Posterior vena cava (tissue), 2 donors: ENCODE measurements at regions not wholly inside any gene's neighbourhood (a gene's known extent, or its start where the extent isn't known, plus 50 kb on each side); places are given as distances from the start of the nearest gene placed in this dataset.
A peak's percentile ranks its signal among the peaks of the same experiment; 100 is the strongest.

ENCODE experiments used
- DNase-seq: peaks from one replicate; pipeline ENCODE4 v3.0.0-alpha.2; 2020; ENCODE audit warnings: low spot score
- intact Hi-C, 2 donors: fragments of 100-400 bp; cut with DNase I; formaldehyde crosslinking; loops; one replicate each; pipeline versions ENCODE4 v1.14.1 to v1.14.2; 2022 to 2023
- donor health status: DM: yes; HTN: yes; CAD: no.
- donor health status: DM: yes; HTN: yes; CAD: no.

GRCh38 chr21:14903172-14903865, 161.5 kb downstream of the NRIP1 start:
- no peak for DNase-seq
- intact Hi-C loops = no loop called here

GRCh38 chr21:14901482-14901958, 163.3 kb downstream of the NRIP1 start:
- no peak for DNase-seq
- intact Hi-C loops = no loop called here

DNA sequence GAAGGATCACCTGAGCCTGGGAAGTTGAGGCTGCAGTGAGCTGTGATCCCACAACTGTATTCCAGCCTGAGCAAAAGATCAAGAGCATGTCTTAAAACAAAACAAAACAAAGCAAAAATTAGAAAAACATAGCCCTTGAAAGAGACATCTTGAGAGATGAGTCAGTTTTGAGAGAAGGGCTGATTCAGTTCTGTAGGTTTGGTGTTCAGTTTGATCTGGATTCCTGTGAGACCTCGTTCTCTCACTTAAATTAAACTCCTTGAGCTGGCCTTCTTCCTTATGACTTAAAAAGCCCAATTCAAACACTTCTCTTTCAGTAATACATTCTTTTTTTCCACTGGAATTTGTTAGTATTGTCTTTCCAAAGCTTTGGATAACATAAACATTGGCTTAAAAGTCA, 164.2 kb downstream of the NRIP1 start:
- intact Hi-C loops = no loop called here
- DNase-seq = no peak

- DNase-seq = no peak
- intact Hi-C loops = no loop called here
Observed at GRCh38 chr21:14900058-14900457, 164.7 kb downstream of the NRIP1 start.

DNA sequence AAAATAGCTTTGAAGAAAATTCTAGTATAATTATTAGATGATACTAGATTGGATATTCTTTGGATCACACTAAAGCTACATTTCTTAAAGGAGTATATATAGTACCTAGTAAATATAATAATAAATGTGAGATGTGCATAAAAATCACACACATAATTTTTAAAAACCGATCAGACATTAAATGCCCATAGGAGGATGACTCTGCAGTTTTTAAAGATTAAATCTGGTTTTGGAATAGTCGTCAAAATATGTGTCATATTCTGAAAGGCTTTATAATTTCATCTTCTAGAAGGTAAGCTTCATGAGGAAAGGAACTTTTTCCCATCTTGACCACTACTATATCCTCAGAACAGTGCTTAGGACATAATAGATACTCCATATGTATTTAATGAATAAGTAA, 169.0 kb downstream of the NRIP1 start:
- DNase-seq = no peak
- intact Hi-C loops = no loop called here

DNA sequence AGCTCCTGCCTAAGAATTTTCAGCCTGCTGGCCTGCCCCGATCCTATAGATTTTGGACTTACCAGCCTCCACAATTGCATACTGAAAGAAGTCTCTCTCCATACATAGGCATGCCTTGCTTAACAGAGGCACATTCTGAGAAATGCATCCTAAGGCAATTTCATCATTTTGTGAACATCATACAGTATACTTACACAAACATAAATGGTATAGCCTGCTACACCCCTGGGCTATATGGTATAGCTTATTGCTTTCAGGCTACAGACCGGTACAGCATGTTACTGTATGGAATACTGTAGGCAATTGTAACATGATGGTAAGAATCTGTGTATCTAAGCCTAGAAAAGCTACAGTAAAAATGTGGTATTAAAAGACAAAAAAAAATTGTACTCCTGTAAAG, 174.7 kb downstream of the NRIP1 start:
- intact Hi-C loops = no loop called here

DNA sequence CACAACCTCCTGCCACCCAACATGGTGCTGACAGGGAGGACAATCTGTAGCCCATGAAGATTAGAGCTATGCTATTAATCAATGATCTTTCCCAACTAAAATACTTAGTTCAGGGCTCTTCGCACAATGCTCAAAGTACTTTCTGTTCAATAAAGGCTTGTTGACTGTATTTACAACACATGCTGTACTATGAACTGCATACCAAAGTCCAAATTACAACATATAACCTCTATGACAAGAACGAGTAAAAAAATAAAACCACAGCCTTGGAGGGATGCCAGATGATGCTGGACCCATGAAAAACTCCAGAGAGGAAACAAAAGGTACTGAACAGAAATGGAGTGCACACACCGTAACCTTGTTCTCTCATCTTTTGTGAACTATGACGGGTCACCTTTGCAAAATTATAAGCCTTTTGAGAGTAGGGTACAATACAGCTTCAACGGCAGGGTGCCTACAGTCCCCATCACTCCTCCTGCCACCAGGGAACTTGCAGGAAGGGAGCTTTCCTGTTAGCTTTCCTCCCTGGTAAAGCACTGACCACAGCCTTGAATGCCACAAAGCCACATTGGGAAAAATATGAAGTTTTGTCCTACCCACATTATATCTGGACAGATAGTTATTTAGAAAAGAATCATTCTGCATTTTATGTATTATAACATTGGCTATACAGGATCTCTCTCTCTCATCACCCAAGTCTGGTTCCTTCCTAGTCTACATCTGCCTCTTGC, 175.6 kb downstream of the NRIP1 start:
- DNase-seq = no peak
- intact Hi-C loops = no loop called here

More for the DNA sequence above, 174.7 kb downstream of the NRIP1 start:
- DNase-seq = no peak

DNA sequence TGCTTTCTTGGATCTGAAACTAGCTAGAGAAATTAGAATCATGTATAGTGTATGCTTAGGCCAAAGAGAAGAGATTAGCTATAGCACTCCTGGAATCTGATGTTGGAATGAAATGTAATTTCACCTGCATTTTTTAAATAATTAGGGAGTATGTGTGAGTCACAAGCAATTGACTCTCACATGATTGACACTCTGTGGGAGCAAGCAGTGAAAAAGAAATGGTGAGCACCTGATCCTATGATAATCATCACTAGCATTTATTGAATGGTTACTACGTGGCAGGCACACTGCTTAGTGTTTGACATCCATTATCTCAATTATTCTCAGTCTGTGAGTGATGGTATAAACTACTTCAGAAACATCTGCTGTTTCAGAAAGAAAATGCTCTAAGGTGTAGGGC, 176.6 kb downstream of the NRIP1 start:
- no peak for DNase-seq
- intact Hi-C loops = no loop called here

DNA sequence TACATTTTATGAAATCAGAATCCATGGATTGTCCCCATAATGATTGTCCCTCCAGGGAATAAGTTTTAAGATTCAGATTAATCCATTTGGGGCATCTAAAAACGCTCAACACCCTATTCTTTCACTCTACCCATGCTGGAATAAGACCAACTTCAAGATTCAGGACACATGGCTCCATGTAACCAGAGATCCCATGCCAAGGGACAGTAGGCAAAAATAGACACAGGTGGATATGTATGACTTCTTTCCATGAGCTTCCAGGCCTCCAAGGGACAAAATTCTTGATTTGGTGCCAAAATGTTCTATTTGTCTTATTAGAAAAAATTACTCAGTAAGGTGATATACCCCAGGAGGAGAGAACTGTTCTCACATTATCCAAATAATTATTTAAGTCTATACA, 178.8 kb downstream of the NRIP1 start:
- intact Hi-C loops = no loop called here
- no peak for DNase-seq

DNA sequence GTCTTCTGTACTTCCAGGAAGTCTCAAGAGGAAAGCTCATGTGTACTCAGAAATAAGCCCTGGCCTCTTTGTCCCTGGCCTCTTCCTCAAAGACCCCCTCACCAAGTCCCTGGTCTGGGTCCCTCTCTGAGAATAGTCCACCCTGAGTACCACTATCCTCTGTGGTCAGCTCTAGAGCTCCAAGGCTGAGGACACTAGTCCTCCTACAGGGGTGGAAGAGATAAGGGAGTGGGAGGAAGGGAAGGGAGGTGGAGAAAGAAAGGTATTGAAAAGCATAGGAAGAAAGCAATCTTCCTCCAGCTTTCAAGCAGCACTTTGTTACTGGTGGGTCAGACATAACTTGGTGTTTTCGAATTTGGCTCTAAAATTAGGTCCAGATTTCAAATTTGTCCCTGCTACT, 181.4 kb downstream of the NRIP1 start:
- no peak for DNase-seq
- intact Hi-C loops = no loop called here

GRCh38 chr21:14882545-14882944, 182.3 kb downstream of the NRIP1 start:
- intact Hi-C loops = loop anchor here in 1 of 2 donors (1.0 kb wide), 1 partner anchor 13 kb away; no protein-coding TSS in a partner anchor

GRCh38 chr21:14881863-14882499, 182.8 kb downstream of the NRIP1 start:
- intact Hi-C loops = loop anchor here in 1 of 2 donors (1.0 kb wide), 1 partner anchor 13 kb away; no protein-coding TSS in a partner anchor
- DNase-seq = no peak

More at GRCh38 chr21:14882545-14882944, 182.3 kb downstream of the NRIP1 start:
- peak; percentile 67 for DNase-seq

DNA sequence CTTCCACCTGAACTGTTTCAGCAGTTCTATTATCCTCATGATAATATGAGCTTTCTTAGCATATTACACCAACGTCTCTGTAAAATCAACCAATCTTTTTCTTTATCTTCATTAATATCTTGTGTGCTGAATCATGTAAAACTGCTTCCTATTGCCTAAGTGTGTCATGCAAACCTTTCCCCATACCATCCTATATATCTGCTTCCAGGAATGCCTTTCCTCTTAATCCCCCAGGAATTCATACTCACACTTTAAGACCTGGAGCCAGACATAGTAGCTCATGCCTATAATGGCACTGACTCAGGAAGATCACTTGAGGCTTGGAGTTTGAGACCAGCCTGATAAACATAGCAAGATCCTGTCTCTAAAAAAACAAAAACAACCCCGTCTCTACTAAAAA, 183.9 kb downstream of the NRIP1 start:
- intact Hi-C loops = no loop called here

DNA sequence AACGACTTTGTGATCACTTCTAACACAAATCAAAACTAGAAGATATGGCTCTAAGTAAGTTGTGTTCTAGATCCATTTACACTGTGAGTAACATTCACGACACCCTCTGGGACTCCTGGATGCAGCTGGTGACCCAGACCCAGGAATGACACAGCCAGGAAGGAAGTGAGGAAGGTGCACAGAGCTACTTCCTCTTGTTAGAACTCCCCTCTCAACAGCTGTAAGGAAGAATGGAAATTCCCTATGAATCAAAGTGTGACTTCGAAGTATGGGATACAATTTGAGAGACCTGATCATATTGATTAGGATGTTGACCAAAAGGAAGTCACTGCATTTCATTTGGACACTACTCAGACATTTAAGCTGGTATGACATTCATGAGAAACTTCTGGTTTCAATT, 185.3 kb downstream of the NRIP1 start:
- no peak for DNase-seq
- intact Hi-C loops = no loop called here

More for the DNA sequence above, 183.9 kb downstream of the NRIP1 start:
- DNase-seq = no peak

DNA sequence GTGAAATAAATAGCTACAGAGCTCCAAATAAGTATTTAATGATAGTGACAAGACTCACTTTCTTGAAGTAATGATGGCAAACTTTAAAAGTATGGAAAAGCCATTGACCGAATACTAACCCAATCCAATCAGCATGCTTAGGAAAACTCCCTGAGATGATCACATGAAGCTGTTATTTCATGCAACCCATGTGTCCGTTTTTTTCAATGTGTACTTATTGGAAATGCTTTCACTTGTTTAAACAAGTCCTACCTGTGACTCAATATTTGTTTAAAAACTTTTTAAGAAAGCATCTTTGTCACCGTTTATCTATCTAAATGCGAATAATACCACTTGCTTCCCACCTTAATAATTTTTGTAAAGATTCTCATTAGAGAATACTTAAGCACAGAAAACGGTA, 185.8 kb downstream of the NRIP1 start:
- intact Hi-C loops = no loop called here
- DNase-seq = no peak

DNA sequence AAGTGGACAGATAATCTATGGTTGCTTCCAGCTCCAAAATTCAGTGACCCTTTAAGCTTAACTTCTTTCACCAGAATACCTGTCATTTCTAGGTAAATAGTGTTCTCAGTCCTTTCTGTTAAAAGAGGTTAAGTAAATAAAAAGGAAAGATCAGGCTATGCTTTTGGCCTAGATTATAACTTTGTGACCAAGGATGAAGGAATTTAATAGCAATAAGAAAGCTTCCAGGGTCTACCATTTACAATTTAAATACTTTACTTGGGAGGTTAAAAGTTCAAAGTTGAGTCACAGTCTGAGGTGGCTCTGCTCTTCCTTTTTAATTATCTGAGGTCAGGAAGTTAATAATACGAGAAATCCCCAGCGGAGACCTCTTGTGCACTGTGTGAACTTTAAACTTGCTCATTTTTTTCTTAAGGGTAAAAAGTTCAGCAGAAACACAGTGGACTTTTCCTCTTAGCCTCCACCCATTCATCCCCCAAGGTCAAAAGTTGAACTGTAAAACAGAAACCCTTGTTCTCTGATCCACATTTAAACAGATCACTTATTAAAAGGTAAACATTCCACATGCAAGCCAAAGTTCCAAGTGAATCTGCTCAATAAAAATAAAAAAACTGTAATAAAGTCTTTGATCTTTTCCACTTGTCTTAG, 187.1 kb downstream of the NRIP1 start:
- intact Hi-C loops = no loop called here
- DNase-seq = no peak

DNA sequence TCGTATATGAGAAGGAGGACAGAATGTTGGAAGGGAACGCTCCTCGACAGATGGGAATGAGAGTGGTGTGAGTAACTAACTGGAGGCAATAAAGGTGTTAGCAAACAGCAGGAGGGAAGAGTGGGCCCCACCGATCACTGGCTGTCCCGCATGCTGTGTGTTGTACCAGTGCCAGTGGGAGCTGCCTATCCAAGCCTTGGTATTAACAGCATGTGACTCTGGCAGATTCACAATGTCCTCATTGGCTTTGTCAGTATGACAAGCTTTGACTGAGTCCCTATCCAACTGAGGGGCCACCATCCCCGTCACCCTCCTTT, 188.3 kb downstream of the NRIP1 start:
- DNase-seq = no peak
- intact Hi-C loops = no loop called here

DNA sequence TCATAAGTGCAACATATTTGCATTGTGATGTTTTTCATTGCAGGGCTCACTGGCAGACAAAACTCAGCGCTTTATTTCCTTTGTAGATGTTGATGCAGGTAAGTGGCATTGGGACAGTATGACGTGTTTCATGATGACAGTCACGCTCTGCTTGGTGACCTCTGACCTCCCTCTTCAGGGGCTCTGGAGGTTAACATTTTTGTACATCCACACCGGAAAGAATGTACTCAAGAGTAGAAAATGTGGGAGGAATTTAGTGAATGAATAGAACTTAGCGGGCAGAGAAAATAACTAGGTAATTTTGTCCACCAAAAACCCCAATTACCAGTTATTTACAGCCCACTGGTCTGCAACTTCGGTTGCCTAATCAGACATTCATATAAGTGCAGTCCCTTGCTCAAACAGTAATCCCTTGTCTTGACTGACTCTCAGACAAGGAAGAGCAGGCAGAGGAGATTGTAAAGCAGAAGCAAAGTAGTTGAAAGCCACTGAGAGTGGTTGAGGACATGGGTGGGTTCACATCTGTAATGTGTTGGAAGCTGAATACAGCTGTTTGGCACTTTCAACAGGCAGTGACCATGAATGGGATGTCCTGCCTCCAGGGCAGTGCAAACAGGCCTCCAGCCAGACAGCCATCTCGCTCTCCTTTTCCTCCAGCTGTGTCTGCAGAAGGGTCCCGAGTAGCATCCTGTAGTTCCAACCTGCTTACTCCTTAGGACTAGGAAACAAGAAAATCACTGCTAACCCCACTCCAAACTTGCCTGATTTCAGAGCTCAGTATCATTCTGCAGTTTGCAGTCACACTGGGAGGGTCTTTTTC, 188.9 kb downstream of the NRIP1 start:
- intact Hi-C loops = no loop called here
- no peak for DNase-seq

DNA sequence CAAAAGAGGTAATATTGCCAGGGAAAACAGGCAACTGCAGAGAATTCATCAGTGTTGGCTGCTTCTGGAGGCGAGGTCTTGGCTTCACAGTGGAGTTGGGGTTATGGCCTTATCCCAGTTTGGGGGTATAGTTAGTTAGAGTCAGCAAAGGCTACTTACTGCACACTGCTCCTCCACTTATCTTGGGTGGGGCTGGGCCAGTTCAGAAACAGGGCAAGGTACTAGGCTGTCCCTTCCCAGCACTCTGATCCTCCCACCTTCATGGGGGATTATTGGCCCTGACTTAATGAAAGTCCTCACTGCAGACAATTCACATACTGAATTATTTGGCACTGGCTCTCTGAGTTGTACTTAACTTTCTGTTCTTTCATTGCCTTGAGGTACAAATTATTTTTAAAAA, 189.6 kb downstream of the NRIP1 start:
- no peak for DNase-seq

More for the DNA sequence above, 189.6 kb downstream of the NRIP1 start:
- intact Hi-C loops = no loop called here
